HepG2 (cell line): ENCODE measurements at regions not wholly inside any gene's neighbourhood (a gene's known extent, or its start where the extent isn't known, plus 50 kb on each side); places are given as distances from the start of the nearest gene placed in this dataset.

Source experiments
- AHR ChIP-seq: IDR thresholded peaks from 2 replicates; pipeline ENCODE4 v1.6.1; 2018; ENCODE audit warnings: missing genetic modification reagents, missing compliant biosample characterization
- FOXK2 ChIP-seq: fragments of 450-650 bp; IDR thresholded peaks from 2 replicates; pipeline ENCODE4 v1.6.1; 2016
- KLF6 ChIP-seq: IDR thresholded peaks from 2 replicates; pipeline ENCODE4 v1.8.0; 2016; ENCODE audit warnings: missing biosample characterization, missing genetic modification reagents
- NBN ChIP-seq: fragments of 450-650 bp; conservative IDR thresholded peaks from 2 replicates; pipeline ENCODE4 v1.6.1; 2017
- NR2F6 ChIP-seq, 2 experiments: IDR thresholded peaks; 2 replicates each; pipeline ENCODE4 v1.6.1; 2016; ENCODE audit warnings: antibody characterized with exemption in 1 of 2, mild to moderate bottlenecking in 1 of 2
- PHF8 ChIP-seq: sonication (generic); formaldehyde crosslinking; IDR thresholded peaks from 2 replicates; pipeline ENCODE4 v1.5.0; 2020; ENCODE audit warnings: missing genetic modification reagents
- POLR2AphosphoS5 ChIP-seq: IDR thresholded peaks from 2 replicates; pipeline ENCODE4 v1.6.1; 2012; ENCODE audit warnings: low read depth, low read length
- RBM39 ChIP-seq: fragments of 200-400 bp; formaldehyde crosslinking; IDR thresholded peaks from one replicate; pipeline ENCODE4 v1.6.1; 2018; ENCODE audit warnings: antibody characterized with exemption, mild to moderate bottlenecking, low read depth, low read length; ENCODE audit not compliant: poor library complexity, severe bottlenecking
- SSRP1 ChIP-seq: IDR thresholded peaks from 2 replicates; pipeline ENCODE4 v1.6.1; 2016; ENCODE audit warnings: control low read depth
- XBP1 ChIP-seq: sonication (generic); formaldehyde crosslinking; IDR thresholded peaks from 2 replicates; pipeline ENCODE4 v1.5.0; 2020; ENCODE audit warnings: missing genetic modification reagents
- TF ChIP-seq, protein P1 (sequence below): sonication (generic); formaldehyde crosslinking; IDR thresholded peaks from 2 replicates; pipeline ENCODE4 v1.5.0; 2020; ENCODE audit warnings: mild to moderate bottlenecking, missing genetic modification reagents, moderate library complexity

DNA sequence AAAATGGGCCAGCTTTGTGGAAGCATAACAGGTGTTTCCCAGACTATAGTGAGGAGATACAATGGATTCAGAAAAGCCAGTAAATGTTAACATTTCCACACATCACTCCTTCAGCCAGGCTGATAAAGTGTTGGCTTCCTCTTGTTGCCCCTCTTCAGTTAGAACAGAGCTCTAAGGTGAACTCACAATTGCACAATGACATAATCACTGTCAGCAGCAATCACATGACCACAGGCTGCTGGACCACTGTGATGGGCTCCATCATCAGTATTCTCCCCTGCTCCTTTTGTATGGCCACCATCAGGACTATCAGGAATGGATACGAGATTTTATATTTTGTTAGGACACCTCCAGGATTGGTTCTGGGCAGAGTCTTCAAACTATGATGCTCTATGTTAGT, 849.4 kb upstream of the GHITM start:
- TF ChIP-seq NR2F6 (IDR thresholded peaks at IDR 0.05) (no peak), NR2F6 (CRISPR knock-in tag; IDR thresholded peaks at IDR 0.05) (no peak), NBN (no peak), PHF8 (no peak), RBM39 (no peak), FOXK2 (no peak), AHR (CRISPR knock-in tag) (no peak), XBP1 (no peak), KLF6 (CRISPR knock-in tag) (no peak), SSRP1 (CRISPR knock-in tag) (no peak), POLR2AphosphoS5 (no peak)
- TF ChIP-seq, protein P1, sequence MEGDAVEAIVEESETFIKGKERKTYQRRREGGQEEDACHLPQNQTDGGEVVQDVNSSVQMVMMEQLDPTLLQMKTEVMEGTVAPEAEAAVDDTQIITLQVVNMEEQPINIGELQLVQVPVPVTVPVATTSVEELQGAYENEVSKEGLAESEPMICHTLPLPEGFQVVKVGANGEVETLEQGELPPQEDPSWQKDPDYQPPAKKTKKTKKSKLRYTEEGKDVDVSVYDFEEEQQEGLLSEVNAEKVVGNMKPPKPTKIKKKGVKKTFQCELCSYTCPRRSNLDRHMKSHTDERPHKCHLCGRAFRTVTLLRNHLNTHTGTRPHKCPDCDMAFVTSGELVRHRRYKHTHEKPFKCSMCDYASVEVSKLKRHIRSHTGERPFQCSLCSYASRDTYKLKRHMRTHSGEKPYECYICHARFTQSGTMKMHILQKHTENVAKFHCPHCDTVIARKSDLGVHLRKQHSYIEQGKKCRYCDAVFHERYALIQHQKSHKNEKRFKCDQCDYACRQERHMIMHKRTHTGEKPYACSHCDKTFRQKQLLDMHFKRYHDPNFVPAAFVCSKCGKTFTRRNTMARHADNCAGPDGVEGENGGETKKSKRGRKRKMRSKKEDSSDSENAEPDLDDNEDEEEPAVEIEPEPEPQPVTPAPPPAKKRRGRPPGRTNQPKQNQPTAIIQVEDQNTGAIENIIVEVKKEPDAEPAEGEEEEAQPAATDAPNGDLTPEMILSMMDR: no peak
